MM.1S (cell line): ENCODE measurements at regions not wholly inside any gene's neighbourhood (a gene's known extent, or its start where the extent isn't known, plus 50 kb on each side); places are given as distances from the start of the nearest gene placed in this dataset.

Source experiments
- DNase-seq: peaks from one replicate; pipeline ENCODE4 v3.0.0-alpha.2; 2015
- H2AFZ ChIP-seq: fragments of 300-600 bp; sonication (generic); 2 replicates; pipeline ENCODE4 v1.6.0; 2016; ENCODE audit warnings: antibody characterized with exemption, low read length
- H3F3A ChIP-seq: fragments of 300-600 bp; sonication (generic); 2 replicates; pipeline ENCODE4 v1.6.1; 2016; ENCODE audit warnings: mild to moderate bottlenecking, antibody characterized with exemption, low read length, moderate library complexity, mixed read lengths; ENCODE audit not compliant: insufficient read depth
- H3K27ac ChIP-seq: fragments of 300-600 bp; sonication (generic); 2 replicates; pipeline ENCODE4 v1.5.1; 2016; ENCODE audit warnings: mild to moderate bottlenecking, low read length
- H3K27me3 ChIP-seq: fragments of 300-600 bp; sonication (generic); replicated peaks from 2 replicates; pipeline ENCODE4 v1.6.0; 2016; ENCODE audit warnings: low read length; ENCODE audit not compliant: insufficient read depth
- H3K36me3 ChIP-seq: fragments of 300-600 bp; sonication (generic); replicated peaks from 2 replicates; pipeline ENCODE4 v1.6.1; 2016; ENCODE audit warnings: mild to moderate bottlenecking, low read length, mixed read lengths; ENCODE audit not compliant: insufficient read depth
- H3K4me1 ChIP-seq: fragments of 300-600 bp; sonication (generic); 2 replicates; pipeline ENCODE4 v1.6.1; 2016; ENCODE audit warnings: low read length, mixed read lengths
- H3K4me2 ChIP-seq: fragments of 300-600 bp; sonication (generic); 2 replicates; pipeline ENCODE4 v1.6.0; 2016; ENCODE audit warnings: low read depth, low read length
- H3K4me3 ChIP-seq: fragments of 300-600 bp; sonication (generic); 2 replicates; pipeline ENCODE4 v1.5.1; 2016; ENCODE audit warnings: low read length, mixed read lengths
- H3K79me2 ChIP-seq: fragments of 300-600 bp; sonication (generic); 2 replicates; pipeline ENCODE4 v1.6.1; 2016; ENCODE audit warnings: mixed run types, low read length, mixed read lengths
- H3K9ac ChIP-seq: fragments of 300-600 bp; sonication (generic); 2 replicates; pipeline ENCODE4 v1.6.1; 2016; ENCODE audit warnings: low read length, mixed read lengths
- H3K9me2 ChIP-seq: fragments of 300-600 bp; sonication (generic); replicated peaks from 2 replicates; pipeline ENCODE4 v1.6.1; 2016; ENCODE audit warnings: mild to moderate bottlenecking, low read length, mixed read lengths; ENCODE audit not compliant: insufficient read depth
- H3K9me3 ChIP-seq: fragments of 300-600 bp; sonication (generic); replicated peaks from 2 replicates; pipeline ENCODE4 v1.6.1; 2016; ENCODE audit warnings: mild to moderate bottlenecking, low read length, mixed read lengths; ENCODE audit not compliant: insufficient read depth
- H4K20me1 ChIP-seq: fragments of 300-600 bp; sonication (generic); 2 replicates; pipeline ENCODE4 v1.6.1; 2016; ENCODE audit warnings: mild to moderate bottlenecking, low read length, moderate library complexity, mixed read lengths; ENCODE audit not compliant: insufficient read depth
- EZH2 ChIP-seq: fragments of 300-600 bp; sonication (generic); optimal IDR thresholded peaks from 2 replicates; pipeline ENCODE3; 2017; ENCODE audit warnings: low read depth, mild to moderate bottlenecking, antibody characterized with exemption, low read length, mixed read lengths
- EZH2phosphoT487 ChIP-seq: fragments of 300-600 bp; sonication (generic); IDR thresholded peaks from 2 replicates; pipeline ENCODE4 v1.6.1; 2018; ENCODE audit warnings: antibody characterized with exemption, low read length
- TF ChIP-seq, protein P1 (sequence below): fragments of 300-600 bp; sonication (generic); IDR thresholded peaks from 2 replicates; pipeline ENCODE4 v1.5.1; 2016; ENCODE audit warnings: antibody characterized with exemption, low read length, mixed read lengths

DNA sequence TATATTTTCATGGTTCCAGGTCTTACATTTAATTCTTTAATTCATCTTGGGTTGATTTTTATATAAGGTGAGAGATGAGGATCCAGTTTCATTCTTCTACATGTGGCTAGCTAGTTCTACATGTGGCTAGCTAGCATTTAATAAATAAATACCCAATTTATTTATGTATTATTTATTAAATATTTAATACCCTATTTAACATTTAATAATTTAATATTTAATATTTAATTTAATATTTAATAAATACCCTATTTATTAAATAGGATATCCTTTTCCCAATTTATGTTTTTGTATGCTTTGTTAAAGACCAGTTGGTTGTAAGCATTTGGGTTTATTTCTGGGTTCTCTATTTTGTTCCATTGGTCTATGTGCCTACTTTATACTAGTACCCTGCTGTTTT lies 111.0 kb upstream of the PCLO start:
- Histone ChIP-seq H3K36me3 (no peaks in the 10 kb centered on the region), H2AFZ (no peak overlapping the region), H3K4me1 (peaks cover 14% of the 10 kb centered on the region), H3K79me2 (no peaks in the 10 kb centered on the region), H3K4me2 (no peak overlapping the region), H3K4me3 (no peak overlapping the region), H3F3A (no peaks in the 10 kb centered on the region), H4K20me1 (no peaks in the 10 kb centered on the region), H3K9me2 (no peaks in the 10 kb centered on the region), H3K9me3 (no peaks in the 10 kb centered on the region), H3K9ac (no peak overlapping the region), H3K27ac (no peak overlapping the region), H3K27me3 (no peaks in the 10 kb centered on the region)
- DNase-seq: no peak
- TF ChIP-seq EZH2phosphoT487: no peak
- TF ChIP-seq EZH2: no peak
- TF ChIP-seq, protein P1, sequence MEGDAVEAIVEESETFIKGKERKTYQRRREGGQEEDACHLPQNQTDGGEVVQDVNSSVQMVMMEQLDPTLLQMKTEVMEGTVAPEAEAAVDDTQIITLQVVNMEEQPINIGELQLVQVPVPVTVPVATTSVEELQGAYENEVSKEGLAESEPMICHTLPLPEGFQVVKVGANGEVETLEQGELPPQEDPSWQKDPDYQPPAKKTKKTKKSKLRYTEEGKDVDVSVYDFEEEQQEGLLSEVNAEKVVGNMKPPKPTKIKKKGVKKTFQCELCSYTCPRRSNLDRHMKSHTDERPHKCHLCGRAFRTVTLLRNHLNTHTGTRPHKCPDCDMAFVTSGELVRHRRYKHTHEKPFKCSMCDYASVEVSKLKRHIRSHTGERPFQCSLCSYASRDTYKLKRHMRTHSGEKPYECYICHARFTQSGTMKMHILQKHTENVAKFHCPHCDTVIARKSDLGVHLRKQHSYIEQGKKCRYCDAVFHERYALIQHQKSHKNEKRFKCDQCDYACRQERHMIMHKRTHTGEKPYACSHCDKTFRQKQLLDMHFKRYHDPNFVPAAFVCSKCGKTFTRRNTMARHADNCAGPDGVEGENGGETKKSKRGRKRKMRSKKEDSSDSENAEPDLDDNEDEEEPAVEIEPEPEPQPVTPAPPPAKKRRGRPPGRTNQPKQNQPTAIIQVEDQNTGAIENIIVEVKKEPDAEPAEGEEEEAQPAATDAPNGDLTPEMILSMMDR: no peak

DNA sequence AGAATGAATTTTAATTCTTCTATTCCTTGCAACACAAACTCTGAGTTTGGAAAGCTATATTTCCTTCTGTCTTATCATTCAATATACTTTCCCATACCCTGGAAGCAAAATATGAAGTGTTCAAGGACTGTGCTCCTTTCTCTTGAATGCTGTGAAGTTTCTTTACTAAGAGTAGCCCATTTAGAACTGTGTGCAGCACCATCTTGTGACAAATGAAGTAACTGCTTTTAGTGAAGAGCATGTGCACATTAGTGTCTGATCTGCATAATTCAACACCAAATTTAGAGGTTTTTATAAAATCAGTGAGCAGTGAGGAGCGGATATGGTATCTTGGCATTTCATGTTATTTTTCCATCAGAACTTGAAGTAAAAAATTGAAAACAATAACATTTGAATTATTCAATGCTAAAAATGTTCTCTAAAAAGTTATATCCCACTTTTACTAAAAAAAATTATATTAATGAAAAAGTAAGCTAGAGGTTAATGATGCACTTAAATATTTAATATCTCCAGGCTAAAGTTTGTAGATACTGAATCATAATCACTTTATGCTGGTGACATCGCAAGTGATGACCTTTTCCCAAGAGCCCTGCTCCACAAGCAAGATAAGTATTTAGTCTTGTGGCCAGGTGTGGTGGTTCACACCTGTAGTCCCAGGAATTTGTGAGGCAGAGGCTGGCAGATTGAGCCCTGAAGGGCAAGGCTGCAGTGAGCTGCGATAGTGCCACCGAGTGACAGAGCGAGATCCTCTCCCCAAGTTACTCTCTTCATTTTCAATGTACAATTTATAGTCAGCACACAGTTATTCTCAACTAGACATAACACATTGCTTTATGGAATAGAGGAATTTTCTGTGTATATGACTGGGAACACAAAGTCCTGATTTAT lies 108.8 kb upstream of the PCLO start:
- H3K27me3 ChIP-seq: no peaks in the 10 kb centered on the region
- no peak overlapping the region for H3K27ac ChIP-seq
- no peaks in the 10 kb centered on the region for H3K9me2 ChIP-seq
- peak; percentile 53 for DNase-seq
- TF ChIP-seq EZH2phosphoT487: no peak
- TF ChIP-seq, protein P1: peak; percentile 53
- TF ChIP-seq EZH2: no peak
- H4K20me1 ChIP-seq: no peaks in the 10 kb centered on the region
- no peaks in the 10 kb centered on the region for H3F3A ChIP-seq
- H3K9me3 ChIP-seq: no peaks in the 10 kb centered on the region
- no peaks in the 10 kb centered on the region for H3K79me2 ChIP-seq
- no peak overlapping the region for H2AFZ ChIP-seq
- peaks cover 17% of the 10 kb centered on the region for H3K4me1 ChIP-seq
- no peak overlapping the region for H3K4me3 ChIP-seq
- H3K36me3 ChIP-seq: no peaks in the 10 kb centered on the region
- no peak overlapping the region for H3K4me2 ChIP-seq
- H3K9ac ChIP-seq: no peak overlapping the region

DNA sequence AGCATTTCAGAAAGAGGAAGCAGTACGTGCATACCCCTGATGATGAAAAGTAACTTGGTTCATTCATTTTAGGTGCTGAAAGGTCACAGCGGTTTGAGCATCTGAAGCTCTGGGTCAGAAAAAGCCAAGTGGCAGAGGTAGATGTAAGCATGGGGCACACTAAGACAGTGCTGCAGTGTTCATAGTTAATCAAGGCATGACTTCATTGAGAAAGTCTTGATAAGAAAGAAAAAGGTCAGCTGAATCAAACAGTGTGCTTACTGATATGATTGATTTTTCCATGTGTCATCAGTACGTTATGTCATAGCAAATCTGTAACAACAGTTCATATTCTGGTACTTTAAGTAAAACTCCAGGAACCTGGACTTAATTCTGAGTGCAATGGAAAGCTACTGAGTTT lies 107.7 kb upstream of the PCLO start:
- Histone ChIP-seq H3K9ac (no peak overlapping the region), H3K36me3 (no peaks in the 10 kb centered on the region), H3K27me3 (no peaks in the 10 kb centered on the region), H3K9me2 (no peaks in the 10 kb centered on the region), H3K9me3 (no peaks in the 10 kb centered on the region), H3K27ac (no peak overlapping the region), H3K79me2 (no peaks in the 10 kb centered on the region), H3K4me1 (peaks cover 8% of the 10 kb centered on the region; the same call in 1 of the 2 replicates), H3K4me3 (no peak overlapping the region), H3F3A (no peaks in the 10 kb centered on the region), H3K4me2 (no peak overlapping the region), H4K20me1 (no peaks in the 10 kb centered on the region), H2AFZ (no peak overlapping the region)
- DNase-seq: no peak
- TF ChIP-seq EZH2phosphoT487 (no peak), EZH2 (no peak)
- TF ChIP-seq, protein P1: no peak
